H1 (cell line): ENCODE measurements at regions not wholly inside any gene's neighbourhood (a gene's known extent, or its start where the extent isn't known, plus 50 kb on each side); places are given as distances from the start of the nearest gene placed in this dataset.

Experiments
- CHD2 ChIP-seq: IDR thresholded peaks from 2 replicates; pipeline ENCODE4 v1.6.1; 2012; ENCODE audit warnings: low read length, improper control_type of control experiment
- CHD7 ChIP-seq: fragments of 300-600 bp; sonication (generic); IDR thresholded peaks from 2 replicates; pipeline ENCODE4 v1.7.1; 2012; ENCODE audit warnings: low read length, moderate library complexity, mild to moderate bottlenecking, inconsistent platforms; ENCODE audit not compliant: insufficient replicate concordance
- MAFK ChIP-seq: IDR thresholded peaks from 2 replicates; pipeline ENCODE4 v1.6.1; 2012; ENCODE audit warnings: low read depth, mild to moderate bottlenecking, improper control_type of control experiment, low read length
- SP1 ChIP-seq: IDR thresholded peaks from 2 replicates; pipeline ENCODE4 v1.6.1; 2011; ENCODE audit warnings: low read depth, low read length
- TAF1 ChIP-seq: IDR thresholded peaks from 2 replicates; pipeline ENCODE4 v1.6.1; 2011; ENCODE audit warnings: mild to moderate bottlenecking, low read depth, low read length
- TBP ChIP-seq: IDR thresholded peaks from 2 replicates; pipeline ENCODE4 v1.6.1; 2011; ENCODE audit warnings: low read depth, low read length, improper control_type of control experiment

- TF ChIP-seq CHD7 (no peak), TAF1 (no peak), CHD2 (no peak), TBP (no peak), SP1 (no peak), MAFK (no peak)
- TF ChIP-seq, all 59 proteins: peak for 0
These were observed 114.0 kb upstream of the C2CD4B start (continued) for GRCh38 chr15:62279041-62279440.
